ENCODE measurements at regions not wholly inside any gene's neighbourhood (a gene's known extent, or its start where the extent isn't known, plus 50 kb on each side); places are given as distances from the start of the nearest gene placed in this dataset.

- TF ChIP-seq EZH2phosphoT487 (IDR thresholded peaks at IDR 0.05; ENCODE audit: borderline replicate concordance) (no peak), CTCF (conservative IDR thresholded peaks at IDR 0.05; ENCODE audit: low read length) (no peak)
These were observed 76.2 kb downstream of the ENGASE start for GRCh38 chr17:79150799-79151198.
